ENCODE measurements at regions not wholly inside any gene's neighbourhood (a gene's known extent, or its start where the extent isn't known, plus 50 kb on each side); places are given as distances from the start of the nearest gene placed in this dataset.

GRCh38 chr12:126474703-126475102, 1409.5 kb downstream of the AACS start:
- DNase-seq (ENCODE audit: low read depth in 2 of 3, low spot score in 2 of 3) = no peak

- no peak for DNase-seq (ENCODE audit: low read depth in 2 of 3, low spot score in 2 of 3)
Observed at GRCh38 chr12:126480451-126480850, 1415.2 kb downstream of the AACS start.

GRCh38 chr12:126481688-126482087, 1416.5 kb downstream of the AACS start:
- DNase-seq (ENCODE audit: low read depth in 2 of 3, low spot score in 2 of 3) = no peak

GRCh38 chr12:126482238-126482889, 1417.1 kb downstream of the AACS start:
- DNase-seq (ENCODE audit: low read depth in 2 of 3, low spot score in 2 of 3) = no peak

GRCh38 chr12:126483145-126484068, 1418.2 kb downstream of the AACS start:
- no peak for DNase-seq (ENCODE audit: low read depth in 2 of 3, low spot score in 2 of 3)

- DNase-seq (ENCODE audit: low read depth in 2 of 3, low spot score in 2 of 3) = no peak
Observed at GRCh38 chr12:126487431-126487980, 1422.3 kb downstream of the AACS start.

- DNase-seq (ENCODE audit: low read depth in 2 of 3, low spot score in 2 of 3) = no peak
Observed at GRCh38 chr12:126488806-126489205, 1423.6 kb downstream of the AACS start.

- no peak for DNase-seq (ENCODE audit: low read depth in 2 of 3, low spot score in 2 of 3)
Observed at GRCh38 chr12:126492181-126492580, 1426.9 kb downstream of the AACS start.

GRCh38 chr12:126493366-126494108, 1428.3 kb downstream of the AACS start:
- DNase-seq (ENCODE audit: low read depth in 2 of 3, low spot score in 2 of 3) = no peak

GRCh38 chr12:126496201-126496600, 1431.0 kb downstream of the AACS start:
- no peak for DNase-seq (ENCODE audit: low read depth in 2 of 3, low spot score in 2 of 3)

- no peak for DNase-seq (ENCODE audit: low read depth in 2 of 3, low spot score in 2 of 3)
Observed at GRCh38 chr12:126506426-126507182, 1441.4 kb downstream of the AACS start.

GRCh38 chr12:126507231-126507630, 1442.0 kb downstream of the AACS start:
- DNase-seq (ENCODE audit: low read depth in 2 of 3, low spot score in 2 of 3) = no peak

GRCh38 chr12:126509572-126509971, 1444.3 kb downstream of the AACS start:
- no peak for DNase-seq (ENCODE audit: low read depth in 2 of 3, low spot score in 2 of 3)

- no peak for DNase-seq (ENCODE audit: low read depth in 2 of 3, low spot score in 2 of 3)
Observed at GRCh38 chr12:126510630-126511029, 1445.4 kb downstream of the AACS start.

- DNase-seq (ENCODE audit: low read depth in 2 of 3, low spot score in 2 of 3) = no peak
Observed at GRCh38 chr12:126512916-126513913, 1448.0 kb downstream of the AACS start.

GRCh38 chr12:126518596-126519200, 1453.5 kb downstream of the AACS start:
- no peak for DNase-seq (ENCODE audit: low read depth in 2 of 3, low spot score in 2 of 3)

GRCh38 chr12:126519833-126520232, 1454.6 kb downstream of the AACS start:
- no peak for DNase-seq (ENCODE audit: low read depth in 2 of 3, low spot score in 2 of 3)

- DNase-seq (ENCODE audit: low read depth in 2 of 3, low spot score in 2 of 3) = no peak
Observed at GRCh38 chr12:126523891-126524290, 1458.7 kb downstream of the AACS start.

- DNase-seq (ENCODE audit: low read depth in 2 of 3, low spot score in 2 of 3) = no peak
Observed at GRCh38 chr12:126534495-126534894, 1469.3 kb downstream of the AACS start.

All from activated CD8-positive, alpha-beta memory T cell treated with anti-CD3 and anti-CD28 coated beads for 48 hours (primary cell).